ENCODE measurements at regions not wholly inside any gene's neighbourhood (a gene's known extent, or its start where the extent isn't known, plus 50 kb on each side); places are given as distances from the start of the nearest gene placed in this dataset.

GRCh38 chr14:101288436-101289229 is 272.7 kb upstream of the DIO3 start:
- H3K36me3 Mint-ChIP-seq (ENCODE audit: low read depth, unreplicated experiment): no peaks in the 10 kb centered on the region
- Histone ChIP-seq H3K4me1 (ENCODE audit: insufficient read depth, low read length) (no peaks in the 10 kb centered on the region), H3K27me3 (ENCODE audit: insufficient read depth, low read length) (peaks cover 4% of the 10 kb centered on the region), H3K4me3 (ENCODE audit: insufficient read depth, low read depth, low read length) (no peak overlapping the region), H3K4me2 (ENCODE audit: low read length) (no peak overlapping the region), H3K9ac (ENCODE audit: low read length) (no peak overlapping the region), H4K20me1 (ENCODE audit: insufficient read depth, low read length) (no peaks in the 10 kb centered on the region), H3K27ac (ENCODE audit: low read depth, low read length) (no peak overlapping the region), H3K36me3 (ENCODE audit: insufficient read depth, low read length) (no peaks in the 10 kb centered on the region), H3K9me3 (ENCODE audit: insufficient read depth, low read depth, low read length) (no peaks in the 10 kb centered on the region), H2AFZ (ENCODE audit: low read depth, low read length) (no peak overlapping the region), H3K79me2 (ENCODE audit: insufficient read depth, low read length) (no peaks in the 10 kb centered on the region)
- TF ChIP-seq EZH2 (IDR thresholded peaks at IDR 0.05; ENCODE audit: insufficient read depth, low read length): no peak
- TF ChIP-seq, protein P1, sequence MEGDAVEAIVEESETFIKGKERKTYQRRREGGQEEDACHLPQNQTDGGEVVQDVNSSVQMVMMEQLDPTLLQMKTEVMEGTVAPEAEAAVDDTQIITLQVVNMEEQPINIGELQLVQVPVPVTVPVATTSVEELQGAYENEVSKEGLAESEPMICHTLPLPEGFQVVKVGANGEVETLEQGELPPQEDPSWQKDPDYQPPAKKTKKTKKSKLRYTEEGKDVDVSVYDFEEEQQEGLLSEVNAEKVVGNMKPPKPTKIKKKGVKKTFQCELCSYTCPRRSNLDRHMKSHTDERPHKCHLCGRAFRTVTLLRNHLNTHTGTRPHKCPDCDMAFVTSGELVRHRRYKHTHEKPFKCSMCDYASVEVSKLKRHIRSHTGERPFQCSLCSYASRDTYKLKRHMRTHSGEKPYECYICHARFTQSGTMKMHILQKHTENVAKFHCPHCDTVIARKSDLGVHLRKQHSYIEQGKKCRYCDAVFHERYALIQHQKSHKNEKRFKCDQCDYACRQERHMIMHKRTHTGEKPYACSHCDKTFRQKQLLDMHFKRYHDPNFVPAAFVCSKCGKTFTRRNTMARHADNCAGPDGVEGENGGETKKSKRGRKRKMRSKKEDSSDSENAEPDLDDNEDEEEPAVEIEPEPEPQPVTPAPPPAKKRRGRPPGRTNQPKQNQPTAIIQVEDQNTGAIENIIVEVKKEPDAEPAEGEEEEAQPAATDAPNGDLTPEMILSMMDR (IDR thresholded peaks at IDR 0.05; ENCODE audit: insufficient read depth, low read depth, low read length): no peak
- peaks cover 38% of the 10 kb centered on the region for H3K27me3 Mint-ChIP-seq (ENCODE audit: low read depth, unreplicated experiment)
- H3K4me3 Mint-ChIP-seq (ENCODE audit: unreplicated experiment): no peak overlapping the region
- no peaks in the 10 kb centered on the region for H3K9me3 Mint-ChIP-seq (ENCODE audit: unreplicated experiment)
- H3K4me1 Mint-ChIP-seq (ENCODE audit: low read depth, unreplicated experiment): no peaks in the 10 kb centered on the region
- no peak overlapping the region for H3K27ac Mint-ChIP-seq (ENCODE audit: unreplicated experiment)
- DNase-seq (ENCODE audit: low read depth): no peak
- FAIRE-seq: no peak

GRCh38 chr14:101289230-101289690 is 272.0 kb upstream of the DIO3 start:
- Histone ChIP-seq H2AFZ (ENCODE audit: low read depth, low read length) (no peak overlapping the region), H3K36me3 (ENCODE audit: insufficient read depth, low read length) (no peaks in the 10 kb centered on the region), H3K4me2 (ENCODE audit: low read length) (no peak overlapping the region), H3K9ac (ENCODE audit: low read length) (no peak overlapping the region), H3K4me1 (ENCODE audit: insufficient read depth, low read length) (no peaks in the 10 kb centered on the region), H3K27me3 (ENCODE audit: insufficient read depth, low read length) (peaks cover 4% of the 10 kb centered on the region), H3K27ac (ENCODE audit: low read depth, low read length) (no peak overlapping the region), H3K4me3 (ENCODE audit: insufficient read depth, low read depth, low read length) (no peak overlapping the region), H3K79me2 (ENCODE audit: insufficient read depth, low read length) (no peaks in the 10 kb centered on the region), H3K9me3 (ENCODE audit: insufficient read depth, low read depth, low read length) (no peaks in the 10 kb centered on the region), H4K20me1 (ENCODE audit: insufficient read depth, low read length) (no peaks in the 10 kb centered on the region)
- no peak for FAIRE-seq
- Mint-ChIP-seq H3K27ac (ENCODE audit: unreplicated experiment) (no peak overlapping the region), H3K4me1 (ENCODE audit: low read depth, unreplicated experiment) (no peaks in the 10 kb centered on the region), H3K4me3 (ENCODE audit: unreplicated experiment) (no peak overlapping the region), H3K27me3 (ENCODE audit: low read depth, unreplicated experiment) (peaks cover 38% of the 10 kb centered on the region), H3K9me3 (ENCODE audit: unreplicated experiment) (no peaks in the 10 kb centered on the region), H3K36me3 (ENCODE audit: low read depth, unreplicated experiment) (no peaks in the 10 kb centered on the region)
- TF ChIP-seq, protein P1 (IDR thresholded peaks at IDR 0.05; ENCODE audit: insufficient read depth, low read depth, low read length): no peak
- no peak for TF ChIP-seq EZH2 (IDR thresholded peaks at IDR 0.05; ENCODE audit: insufficient read depth, low read length)
- no peak for DNase-seq (ENCODE audit: low read depth)

DNA sequence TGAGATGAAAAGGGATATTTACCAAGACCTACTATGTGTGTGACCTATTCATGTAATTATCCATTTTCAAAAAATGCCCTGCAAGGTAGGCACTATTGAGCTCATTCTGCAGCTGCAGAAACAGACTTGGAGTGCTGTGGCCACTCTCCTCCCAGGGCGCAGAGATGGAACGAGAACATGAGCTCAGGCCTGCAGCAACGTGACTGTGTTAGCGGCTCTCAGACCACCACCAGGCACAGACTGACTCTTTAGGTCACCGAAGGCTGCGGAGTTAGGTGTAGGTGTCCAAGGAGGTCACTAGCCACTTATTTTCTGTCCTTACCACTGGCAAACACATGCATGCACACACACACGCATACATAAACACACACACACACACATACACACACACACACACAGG is 271.4 kb upstream of the DIO3 start:
- no peak overlapping the region for H3K9ac ChIP-seq (ENCODE audit: low read length)
- Mint-ChIP-seq H3K4me1 (ENCODE audit: low read depth, unreplicated experiment) (no peaks in the 10 kb centered on the region), H3K27me3 (ENCODE audit: low read depth, unreplicated experiment) (peaks cover 32% of the 10 kb centered on the region), H3K36me3 (ENCODE audit: low read depth, unreplicated experiment) (no peaks in the 10 kb centered on the region), H3K4me3 (ENCODE audit: unreplicated experiment) (no peak overlapping the region), H3K9me3 (ENCODE audit: unreplicated experiment) (no peaks in the 10 kb centered on the region), H3K27ac (ENCODE audit: unreplicated experiment) (no peak overlapping the region)
- FAIRE-seq (no peak), DNase-seq (ENCODE audit: low read depth) (no peak)
- peaks cover 4% of the 10 kb centered on the region for H3K27me3 ChIP-seq (ENCODE audit: insufficient read depth, low read length)
- no peaks in the 10 kb centered on the region for H3K4me1 ChIP-seq (ENCODE audit: insufficient read depth, low read length)
- no peaks in the 10 kb centered on the region for H3K36me3 ChIP-seq (ENCODE audit: insufficient read depth, low read length)
- H3K9me3 ChIP-seq (ENCODE audit: insufficient read depth, low read depth, low read length): no peaks in the 10 kb centered on the region
- TF ChIP-seq, protein P1 (IDR thresholded peaks at IDR 0.05; ENCODE audit: insufficient read depth, low read depth, low read length): no peak
- no peak for TF ChIP-seq EZH2 (IDR thresholded peaks at IDR 0.05; ENCODE audit: insufficient read depth, low read length)
- H3K4me2 ChIP-seq (ENCODE audit: low read length): no peak overlapping the region
- no peak overlapping the region for H2AFZ ChIP-seq (ENCODE audit: low read depth, low read length)
- no peak overlapping the region for H3K27ac ChIP-seq (ENCODE audit: low read depth, low read length)
- H4K20me1 ChIP-seq (ENCODE audit: insufficient read depth, low read length): no peaks in the 10 kb centered on the region
- H3K79me2 ChIP-seq (ENCODE audit: insufficient read depth, low read length): no peaks in the 10 kb centered on the region
- no peak overlapping the region for H3K4me3 ChIP-seq (ENCODE audit: insufficient read depth, low read depth, low read length)

All from astrocyte (in vitro differentiated cells and primary cell).